Endothelial cell of umbilical vein (primary cell): ENCODE measurements at regions not wholly inside any gene's neighbourhood (a gene's known extent, or its start where the extent isn't known, plus 50 kb on each side); places are given as distances from the start of the nearest gene placed in this dataset.

ENCODE experiments used
- BruUV-seq: library from RNA; stranded (reverse); fragments of 400-500 nt; replicated peaks from 2 replicates; lab custom pipeline; 2021; lab: Mats Ljungman, UMichigan
- CTCF ChIA-PET: fragments of 300-600, 350-600 bp; sonication (Branson Sonifier 250); formaldehyde crosslinking; loops from one replicate; lab custom pipeline; 2021; ENCODE audit warnings: antibody characterized with exemption, inconsistent platforms; lab: Charles Lee
- POLR2A ChIA-PET: fragments of 300-600, 350-600 bp; sonication (Branson Sonifier 250); formaldehyde crosslinking; loops from one replicate; lab custom pipeline; 2021; ENCODE audit warnings: antibody characterized with exemption, inconsistent platforms; lab: Charles Lee
- DNase-seq: peaks from one replicate; pipeline ENCODE4 v3.0.0-alpha.2; 2011; ENCODE audit warnings: low read depth, low spot score
- FAIRE-seq: peaks from 2 replicates; lab custom pipeline; 2011; peaks lifted over from hg19 to GRCh38; lab: Jason Lieb, UNC
- H2AFZ ChIP-seq: 2 replicates; pipeline ENCODE4 v1.6.0; 2012; ENCODE audit warnings: low read depth, low read length, control low read depth, inconsistent platforms
- H3K27ac ChIP-seq: 2 replicates; pipeline ENCODE4 v1.5.1; 2011; ENCODE audit warnings: low read depth, mild to moderate bottlenecking, control low read depth, low read length, moderate library complexity; ENCODE audit not compliant: insufficient read depth
- H3K27me3 ChIP-seq, 2 experiments: 2 replicates each; pipeline versions ENCODE4 v1.6.0 to v1.6.1; 2011; ENCODE audit warnings: low read length in 2 of 2, mixed read lengths in 1 of 2; ENCODE audit not compliant: control insufficient read depth in 2 of 2, insufficient read depth in 2 of 2
- H3K36me3 ChIP-seq, 2 experiments: 2 replicates in 1 of 2; 3 replicates in 1 of 2; pipeline ENCODE4 v1.5.1; 2011; ENCODE audit warnings: low read length in 2 of 2, mild to moderate bottlenecking in 1 of 2, moderate library complexity in 1 of 2; ENCODE audit not compliant: control insufficient read depth in 2 of 2, insufficient read depth in 2 of 2; ENCODE audit errors: extremely low read depth in 1 of 2
- H3K4me1 ChIP-seq: 3 replicates; pipeline ENCODE4 v1.5.1; 2011; ENCODE audit warnings: mild to moderate bottlenecking, low read length; ENCODE audit not compliant: control insufficient read depth, insufficient read depth; ENCODE audit errors: extremely low read depth
- H3K4me2 ChIP-seq: 2 replicates; pipeline ENCODE4 v1.6.1; 2011; ENCODE audit warnings: low read length, control low read depth, mixed read lengths; ENCODE audit not compliant: insufficient read depth
- H3K4me3 ChIP-seq, 3 experiments: fragments of 200-600 bp in 1 of 3; sonication (generic), shearing (Covaris generic) in 1 of 3; replicated peaks in 1 of 3; 2 replicates each; pipeline ENCODE4 v1.5.1; 2011 to 2016; ENCODE audit warnings: control low read depth in 3 of 3, low read length in 3 of 3, mild to moderate bottlenecking in 2 of 3, inconsistent platforms in 1 of 3, low read depth in 1 of 3, moderate library complexity in 1 of 3; ENCODE audit not compliant: insufficient read depth in 1 of 3
- H3K79me2 ChIP-seq: 2 replicates; pipeline ENCODE4 v1.6.0; 2012; ENCODE audit warnings: low read length, inconsistent platforms; ENCODE audit not compliant: control insufficient read depth, insufficient read depth
- H3K9ac ChIP-seq: replicated peaks from 2 replicates; pipeline ENCODE3; 2011; ENCODE audit warnings: low read length, control low read depth; ENCODE audit not compliant: insufficient read depth; ENCODE audit errors: extremely low read depth
- H3K9me1 ChIP-seq: replicated peaks from 3 replicates; pipeline ENCODE4 v1.6.0; 2011; ENCODE audit warnings: mild to moderate bottlenecking, low read length; ENCODE audit not compliant: control insufficient read depth, insufficient read depth; ENCODE audit errors: extremely low read depth
- H3K9me3 ChIP-seq: replicated peaks from 2 replicates; pipeline ENCODE4 v1.5.1; 2012; ENCODE audit warnings: low read length, inconsistent platforms; ENCODE audit not compliant: control insufficient read depth, insufficient read depth
- H4K20me1 ChIP-seq: replicated peaks from 2 replicates; pipeline ENCODE3; 2011; ENCODE audit warnings: mild to moderate bottlenecking, low read length; ENCODE audit not compliant: control insufficient read depth, insufficient read depth; ENCODE audit errors: extremely low read depth
- CTCF ChIP-seq, 2 donors: IDR thresholded peaks; 1 replicate in 1 of 2; 2 replicates in 1 of 2; pipeline ENCODE4 v1.5.1; 2011; ENCODE audit warnings: low read length in 2 of 2, mild to moderate bottlenecking in 2 of 2, moderate library complexity in 2 of 2, control low read depth in 1 of 2, inconsistent platforms in 1 of 2, low read depth in 1 of 2; ENCODE audit not compliant: insufficient read depth in 1 of 2; ENCODE audit errors: extremely low read depth in 1 of 2
- EZH2 ChIP-seq: IDR thresholded peaks from 2 replicates; pipeline ENCODE4 v1.6.1; 2012; ENCODE audit warnings: borderline replicate concordance, low read depth, mild to moderate bottlenecking, moderate library complexity, low read length, inconsistent platforms; ENCODE audit not compliant: severe bottlenecking
- FOS ChIP-seq: IDR thresholded peaks from 2 replicates; pipeline ENCODE4 v1.6.1; 2011; ENCODE audit warnings: mild to moderate bottlenecking, low read length, moderate library complexity, borderline replicate concordance; ENCODE audit not compliant: insufficient read depth
- GATA2 ChIP-seq: IDR thresholded peaks from 2 replicates; pipeline ENCODE4 v1.7.0; 2011; ENCODE audit warnings: low read depth, mild to moderate bottlenecking, moderate library complexity, mixed read lengths, low read length; ENCODE audit not compliant: insufficient read length, insufficient read depth
- JUN ChIP-seq: IDR thresholded peaks from 2 replicates; pipeline ENCODE4 v1.6.1; 2011; ENCODE audit warnings: borderline replicate concordance, low read depth; ENCODE audit not compliant: insufficient read length, insufficient read depth
- MAX ChIP-seq: IDR thresholded peaks from 2 replicates; pipeline ENCODE4 v1.6.1; 2011; ENCODE audit not compliant: insufficient read depth, insufficient read length
- MYC ChIP-seq: IDR thresholded peaks from one replicate; pipeline ENCODE4 v1.6.1; 2011; ENCODE audit warnings: mild to moderate bottlenecking, low read depth, low read length
- POLR2A ChIP-seq: IDR thresholded peaks from 2 replicates; pipeline ENCODE4 v1.6.1; 2012; ENCODE audit warnings: low read depth, mild to moderate bottlenecking, control low read depth, low read length
- POLR2AphosphoS5 ChIP-seq: IDR thresholded peaks from 2 replicates; pipeline ENCODE4 v1.6.1; 2012; ENCODE audit warnings: low read depth, mild to moderate bottlenecking, control low read depth, low read length, moderate library complexity; ENCODE audit not compliant: insufficient read depth
- dilution Hi-C: fragments of 300-500 bp; cut with MboI; formaldehyde crosslinking; loops from one replicate; pipeline ENCODE4 v1.15.0; 2019; ENCODE audit warnings: low sequenced_read_pairs; ENCODE audit not compliant: extremely low pct_ligation_motif_present
- intact Hi-C: fragments of 100-400 bp; cut with micrococcal nuclease; formaldehyde crosslinking; loops from one replicate; pipeline ENCODE4 v1.10.0; 2022

GRCh38 chr16:63066552-63066951 lies 1030.3 kb upstream of the CDH8 start:
- CTCF ChIA-PET: no interaction called here
- no peak overlapping the region for H3K27ac ChIP-seq
- H3K27me3 ChIP-seq: no peaks in the 10 kb centered on the region
- no peaks in the 10 kb centered on the region for H3K9me1 ChIP-seq
- no peaks in the 10 kb centered on the region for H3K79me2 ChIP-seq
- H3K36me3 ChIP-seq: no peaks in the 10 kb centered on the region
- peaks cover under 1% of the 10 kb centered on the region for H3K9me3 ChIP-seq
- no peaks in the 10 kb centered on the region for H4K20me1 ChIP-seq
- dilution Hi-C loops: no loop called here
- no peak overlapping the region for H3K4me3 ChIP-seq
- H3K4me2 ChIP-seq: no peak overlapping the region
- no peak overlapping the region for H2AFZ ChIP-seq
- no peak overlapping the region for H3K9ac ChIP-seq
- TF ChIP-seq CTCF (IDR thresholded peaks at IDR 0.05; ENCODE audit: extremely low read depth in 1 of 2, insufficient read depth in 1 of 2, low read depth in 1 of 2, low read length in 2 of 2) (no peak), MAX (no peak), MYC (no peak), GATA2 (no peak), FOS (no peak), POLR2AphosphoS5 (no peak), JUN (no peak), EZH2 (no peak), POLR2A (no peak)
- POLR2A ChIA-PET: no interaction called here
- no peak for DNase-seq
- no TSS peak for BruUV-seq
- intact Hi-C loops: no loop called here
- no peaks in the 10 kb centered on the region for H3K4me1 ChIP-seq
- no peak for FAIRE-seq
